ENCODE measurements at regions not wholly inside any gene's neighbourhood (a gene's known extent, or its start where the extent isn't known, plus 50 kb on each side); places are given as distances from the start of the nearest gene placed in this dataset.
"Not testable (repeated sequence)": the region's sequence is repeated elsewhere in the genome, so short reads cannot be mapped to it uniquely, and the experiment has no call there.

DNA sequence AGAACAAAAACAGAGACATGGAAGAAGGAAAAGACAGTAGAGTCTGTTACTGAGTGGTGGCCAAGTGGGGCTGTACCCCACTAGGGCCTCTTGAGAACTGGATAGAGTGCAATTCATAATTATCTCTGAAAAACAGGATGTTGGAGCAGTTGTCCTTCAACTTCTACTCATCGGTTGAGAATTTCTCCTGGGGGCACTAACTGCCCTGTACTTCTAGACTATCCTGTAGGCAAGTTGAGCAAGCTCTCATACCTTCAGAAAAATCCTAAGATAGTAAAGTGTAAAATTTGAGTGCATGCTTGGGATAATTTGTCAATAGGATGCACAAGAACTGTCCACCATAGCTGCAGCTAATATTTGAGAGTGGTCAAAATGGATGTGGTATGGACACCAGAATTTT, 179.7 kb upstream of the CNKSR2 start:
- DNase-seq (ENCODE audit: low spot score), result no peak
- intact Hi-C loops (cut with DNase I), result no loop called here

DNA sequence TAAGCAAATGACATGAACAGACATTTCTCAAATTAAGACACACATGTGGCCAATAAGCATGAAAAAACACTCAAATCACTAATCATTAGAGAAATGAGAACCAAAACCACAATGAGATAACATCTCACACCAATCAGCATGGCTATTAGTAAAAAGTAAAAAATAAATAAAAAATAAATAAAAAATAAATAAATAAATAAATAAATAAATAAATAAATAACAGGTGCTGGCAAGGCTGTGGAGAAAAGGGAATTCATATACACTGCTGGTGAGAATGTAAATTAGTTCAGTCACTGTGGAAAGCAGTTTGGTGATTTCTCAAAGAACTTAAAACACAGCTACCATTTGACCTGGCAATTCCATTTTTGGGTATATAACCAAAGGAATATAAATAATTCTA, 167.1 kb upstream of the CNKSR2 start:
- intact Hi-C loops (cut with DNase I), result no loop called here
- no peak for DNase-seq (ENCODE audit: low spot score)

DNA sequence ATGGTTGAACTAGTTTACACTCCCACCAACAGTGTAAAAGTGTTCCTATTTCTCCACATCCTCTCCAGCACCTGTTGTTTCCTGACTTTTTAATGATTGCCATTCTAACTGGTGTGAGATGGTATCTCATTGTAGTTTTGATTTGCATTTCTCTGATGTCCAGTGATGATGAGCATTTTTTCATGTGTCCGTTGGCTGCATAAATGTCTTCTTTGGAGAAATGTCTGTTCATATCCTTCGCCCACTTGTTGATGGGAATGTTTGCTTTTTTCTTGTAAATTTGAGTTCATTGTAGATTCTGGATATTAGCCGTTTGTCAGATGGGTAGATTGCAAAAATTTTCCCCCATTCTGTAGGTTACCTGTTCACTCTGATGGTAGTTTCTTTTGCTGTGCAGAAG, 155.0 kb upstream of the CNKSR2 start:
- DNase-seq (ENCODE audit: low spot score); intact Hi-C loops (cut with DNase I): not testable (repeated sequence)

DNA sequence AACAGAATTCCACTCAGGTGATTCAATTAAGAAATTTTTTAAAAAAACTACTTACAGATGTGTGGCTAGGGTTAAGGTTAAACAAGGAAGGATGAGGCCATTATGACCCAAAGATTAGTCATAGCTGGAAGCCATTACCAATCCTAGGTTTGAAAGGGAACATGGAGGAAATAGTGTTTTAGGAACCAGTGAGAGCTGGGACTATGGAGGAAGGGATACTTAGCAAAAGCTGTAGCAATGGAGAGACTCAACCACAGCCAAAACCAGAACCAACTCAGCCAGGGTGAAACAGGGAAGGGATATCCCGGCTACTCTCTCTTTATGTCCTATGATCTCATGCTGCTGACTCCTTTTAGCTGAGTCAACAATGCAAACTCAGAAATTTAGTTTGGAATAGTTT, 148.6 kb upstream of the CNKSR2 start:
- intact Hi-C loops (cut with DNase I), result no loop called here
- no peak for DNase-seq (ENCODE audit: low spot score)

DNA sequence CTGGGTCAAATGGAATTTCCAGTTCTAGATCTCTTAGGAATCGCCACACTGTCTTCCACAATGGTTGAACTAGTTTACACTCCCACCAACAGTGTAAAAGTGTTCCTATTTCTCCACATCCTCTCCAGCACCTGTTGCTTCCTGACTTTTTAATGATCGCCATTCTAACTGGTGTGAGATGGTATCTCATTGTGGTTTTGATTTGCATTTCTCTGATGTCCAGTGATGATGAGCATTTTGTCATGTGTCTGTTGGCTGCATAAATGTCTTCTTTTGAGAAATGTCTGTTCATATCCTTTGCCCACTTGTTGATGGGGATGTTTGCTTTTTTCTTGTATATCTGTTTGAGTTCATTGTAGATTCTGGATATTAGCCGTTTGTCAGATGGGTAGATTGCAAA, 145.2 kb upstream of the CNKSR2 start:
- DNase-seq (ENCODE audit: low spot score); intact Hi-C loops (cut with DNase I): not testable (repeated sequence)

DNA sequence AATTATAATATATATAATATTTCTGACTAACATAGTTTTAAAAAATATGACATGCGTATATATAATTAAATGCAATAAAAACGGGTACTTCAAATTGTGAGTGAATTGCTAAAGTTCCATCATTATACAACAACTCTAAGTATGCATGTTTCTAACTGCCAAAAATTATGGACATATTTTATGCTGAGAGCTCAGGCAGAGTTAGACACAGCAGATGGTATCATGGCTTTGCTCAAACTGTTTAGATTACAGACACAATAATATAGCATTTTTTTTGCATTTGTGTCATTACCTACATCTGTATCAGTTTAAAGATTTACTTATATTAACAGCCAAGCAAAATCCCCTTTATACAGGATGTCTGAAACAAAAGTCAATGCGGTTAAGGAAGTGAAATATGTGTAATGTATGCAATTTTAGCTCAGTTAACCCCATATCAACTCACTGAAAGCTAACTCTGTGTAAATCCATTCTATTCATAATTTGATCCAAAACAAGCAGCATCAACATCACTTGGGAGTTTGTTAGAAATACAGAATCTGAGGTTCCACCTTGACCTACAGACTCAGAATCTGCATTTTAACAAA, 119.1 kb upstream of the CNKSR2 start:
- intact Hi-C loops (cut with DNase I), result no loop called here
- no peak for DNase-seq (ENCODE audit: low spot score)

DNA sequence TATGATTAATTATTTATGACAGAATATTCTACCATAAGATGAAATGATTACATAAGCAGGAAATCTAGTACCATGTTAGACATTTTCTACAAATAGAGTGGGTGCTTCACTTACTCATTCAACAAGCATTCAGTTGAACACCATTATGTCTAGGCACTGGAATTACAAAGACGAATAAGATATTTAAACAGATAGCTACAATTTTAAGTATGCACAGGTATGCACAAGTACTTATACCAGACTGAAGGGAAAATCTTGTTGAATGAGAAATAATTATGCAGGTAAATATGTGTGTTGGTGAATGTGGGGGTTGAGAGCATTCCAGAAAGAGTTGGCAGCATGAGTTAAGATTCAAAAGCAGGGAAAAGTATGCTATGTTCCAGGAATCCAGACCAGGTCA, 107.3 kb upstream of the CNKSR2 start:
- intact Hi-C loops (cut with DNase I), result no loop called here
- DNase-seq (ENCODE audit: low spot score), result no peak

DNA sequence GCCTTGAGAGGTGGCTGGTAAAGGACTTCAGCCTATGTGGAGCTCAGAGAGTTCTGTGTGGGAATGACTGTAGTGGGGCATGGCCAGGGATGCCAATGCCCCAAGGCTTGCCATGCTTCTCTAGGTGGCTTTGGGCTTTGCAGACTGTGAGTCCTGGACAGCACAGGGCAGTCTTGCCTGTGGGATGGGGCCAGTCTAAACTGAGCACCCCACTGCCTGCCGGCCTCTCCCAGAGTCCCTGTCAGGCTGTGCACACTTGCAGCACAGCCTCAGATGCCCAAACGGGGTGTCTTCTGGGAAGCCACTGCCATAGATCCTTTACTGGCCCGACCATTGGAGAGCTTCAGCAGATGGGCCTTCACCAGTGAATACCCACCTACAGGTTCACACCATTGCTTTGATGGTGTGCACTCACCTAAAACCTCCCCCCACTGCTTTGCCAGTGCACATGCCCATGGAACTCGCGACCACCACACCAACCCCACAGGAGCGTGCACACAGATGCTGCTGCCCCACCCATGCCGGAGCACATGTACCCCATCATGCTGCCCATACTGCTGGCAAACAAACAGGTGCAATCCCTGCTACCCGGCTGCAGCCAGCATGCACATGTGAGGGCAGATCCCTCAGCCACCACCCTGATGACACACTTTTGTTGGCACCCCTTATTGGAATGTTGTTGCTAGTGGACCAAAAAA, 97.3 kb upstream of the CNKSR2 start:
- intact Hi-C loops (cut with DNase I), result no loop called here
- no peak for DNase-seq (ENCODE audit: low spot score)

DNA sequence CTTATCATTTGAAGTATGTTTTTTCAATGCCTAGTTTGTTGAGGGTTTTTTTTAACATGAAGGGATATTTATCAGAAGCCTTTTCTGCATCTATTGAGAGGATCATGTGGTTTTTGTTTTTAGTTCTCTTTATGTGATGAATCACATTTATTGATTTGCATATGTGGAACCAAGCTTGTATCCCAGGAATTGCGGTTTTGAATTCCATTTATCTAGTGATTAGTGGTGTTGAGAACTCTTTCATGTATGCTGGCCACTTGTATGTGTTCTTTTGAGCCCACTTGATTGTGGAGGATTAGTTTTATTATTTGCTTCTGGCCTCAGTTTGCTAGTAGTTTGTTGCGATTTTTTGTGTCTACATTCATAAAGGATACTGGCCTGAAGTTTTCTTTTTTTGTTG, 85.0 kb upstream of the CNKSR2 start:
- intact Hi-C loops (cut with DNase I), result no loop called here
- DNase-seq (ENCODE audit: low spot score), result no peak

DNA sequence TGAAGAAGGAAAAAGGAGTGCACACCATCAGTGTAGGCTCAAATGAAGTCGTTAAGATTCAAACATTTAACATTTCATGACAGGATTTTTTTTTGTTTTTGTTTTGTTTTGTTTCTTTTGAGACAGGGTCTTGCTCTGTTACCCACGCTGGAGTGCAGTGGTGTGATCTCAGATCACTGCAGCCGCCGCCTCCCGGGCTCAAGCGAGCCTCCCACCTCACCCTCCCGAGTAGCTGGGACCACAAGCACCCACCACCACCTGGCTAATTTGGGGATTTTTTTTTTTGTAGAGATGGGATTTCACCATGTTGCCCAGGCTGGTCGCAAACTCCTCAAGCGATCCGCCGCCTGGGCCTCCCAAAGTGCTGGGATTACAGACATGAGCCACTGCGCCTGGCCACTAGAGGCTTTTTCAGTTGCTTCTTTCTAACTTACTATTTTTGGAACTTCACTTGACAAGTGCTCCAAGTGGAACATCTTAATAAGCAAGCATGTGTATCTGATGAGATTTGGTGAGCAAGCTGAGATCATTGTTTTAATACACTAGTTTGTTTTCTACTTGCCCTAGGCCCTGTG, 78.9 kb upstream of the CNKSR2 start:
- intact Hi-C loops (cut with DNase I), result no loop called here
- DNase-seq (ENCODE audit: low spot score), result no peak

DNA sequence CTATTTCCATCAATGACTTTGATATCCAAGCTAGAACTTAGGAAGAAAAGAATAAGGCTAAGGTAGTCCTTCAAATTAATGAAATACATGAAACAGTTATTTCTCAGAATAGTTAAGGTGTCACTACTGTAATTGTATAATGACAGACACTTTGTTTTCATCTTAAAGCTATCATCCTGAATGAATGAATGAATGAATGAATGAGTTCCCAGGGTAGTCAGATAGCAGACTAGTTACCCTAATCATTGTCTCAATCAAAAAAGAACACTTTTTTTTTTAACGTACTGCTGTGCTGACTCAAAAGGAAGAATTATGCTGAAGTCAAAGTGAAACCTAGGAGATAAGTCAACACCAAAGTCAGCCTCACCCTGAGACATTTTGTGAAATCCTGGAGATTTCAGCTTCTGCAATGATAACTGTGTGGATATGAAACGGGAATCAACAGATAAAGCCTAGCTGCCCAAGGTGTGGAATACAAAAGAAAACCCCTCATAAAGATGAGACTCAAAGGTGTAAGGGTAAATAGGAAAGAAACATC, 68.3 kb upstream of the CNKSR2 start:
- DNase-seq (ENCODE audit: low spot score), result no peak
- intact Hi-C loops (cut with DNase I), result no loop called here

DNA sequence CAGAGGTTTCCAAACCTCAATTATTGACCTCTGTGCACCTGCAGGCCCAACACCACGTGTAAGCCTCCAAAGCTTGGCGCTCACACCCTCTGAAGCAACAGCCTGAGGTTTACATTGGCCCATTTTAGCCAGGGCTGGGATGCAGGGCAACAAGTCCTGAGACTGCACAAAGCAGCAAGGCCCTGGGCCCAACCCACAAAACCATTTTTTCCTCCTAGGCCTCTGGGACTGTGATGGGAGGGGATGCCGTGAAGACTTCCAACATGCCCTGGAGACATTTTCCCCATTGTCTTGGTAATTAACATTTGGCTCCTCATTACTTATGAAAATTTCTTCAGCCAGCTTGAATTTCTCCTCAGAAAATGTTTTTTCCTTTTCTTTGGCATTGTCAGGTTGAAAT, 54.9 kb upstream of the CNKSR2 start:
- intact Hi-C loops (cut with DNase I), result no loop called here
- peak; percentile 57 for DNase-seq (ENCODE audit: low spot score)
